ENCODE measurements at regions not wholly inside any gene's neighbourhood (a gene's known extent, or its start where the extent isn't known, plus 50 kb on each side); places are given as distances from the start of the nearest gene placed in this dataset.

DNA sequence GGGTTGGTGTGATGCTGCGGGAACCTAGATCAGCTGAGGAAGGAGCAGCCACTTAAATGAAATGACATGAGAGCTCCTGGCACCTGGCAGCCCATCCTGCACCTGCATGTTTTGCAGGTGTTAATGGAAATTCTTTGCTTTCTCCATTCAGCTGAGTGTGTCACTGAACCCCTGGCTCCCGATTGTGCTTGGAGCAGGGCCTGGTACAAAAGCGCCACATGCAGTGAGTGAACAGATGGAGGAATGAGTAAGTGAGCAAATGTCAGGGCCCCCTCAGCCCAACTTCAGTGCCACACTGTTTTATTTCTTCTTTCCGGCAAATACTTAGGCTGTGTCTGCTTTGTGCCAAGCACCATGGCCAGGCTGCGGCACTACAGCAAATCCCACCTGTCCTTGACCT is 132.2 kb downstream of the ASB7 start:
- TF ChIP-seq POLR2A (IDR thresholded peaks at IDR 0.05) (no peak), CTCF (IDR thresholded peaks at IDR 0.05) (no peak)
